PC-3 (cell line): ENCODE measurements at regions not wholly inside any gene's neighbourhood (a gene's known extent, or its start where the extent isn't known, plus 50 kb on each side); places are given as distances from the start of the nearest gene placed in this dataset.

ENCODE experiments used
- EZH2 ChIP-seq: fragments of 300-600 bp; sonication (generic); IDR thresholded peaks from one replicate; pipeline ENCODE4 v1.6.1; 2017; ENCODE audit warnings: antibody characterized with exemption, mild to moderate bottlenecking, low read length; ENCODE audit not compliant: unreplicated experiment
- EZH2phosphoT487 ChIP-seq: fragments of 300-600 bp; sonication (generic); IDR thresholded peaks from 2 replicates; pipeline ENCODE4 v1.6.1; 2018; ENCODE audit warnings: mild to moderate bottlenecking, antibody characterized with exemption, low read length, borderline replicate concordance
- TF ChIP-seq, protein P1 (sequence below): fragments of 300-600 bp; sonication (generic); conservative IDR thresholded peaks from 2 replicates; pipeline ENCODE4 v1.5.1; 2017; ENCODE audit warnings: antibody characterized with exemption, low read depth, mild to moderate bottlenecking, low read length

- TF ChIP-seq, protein P1, sequence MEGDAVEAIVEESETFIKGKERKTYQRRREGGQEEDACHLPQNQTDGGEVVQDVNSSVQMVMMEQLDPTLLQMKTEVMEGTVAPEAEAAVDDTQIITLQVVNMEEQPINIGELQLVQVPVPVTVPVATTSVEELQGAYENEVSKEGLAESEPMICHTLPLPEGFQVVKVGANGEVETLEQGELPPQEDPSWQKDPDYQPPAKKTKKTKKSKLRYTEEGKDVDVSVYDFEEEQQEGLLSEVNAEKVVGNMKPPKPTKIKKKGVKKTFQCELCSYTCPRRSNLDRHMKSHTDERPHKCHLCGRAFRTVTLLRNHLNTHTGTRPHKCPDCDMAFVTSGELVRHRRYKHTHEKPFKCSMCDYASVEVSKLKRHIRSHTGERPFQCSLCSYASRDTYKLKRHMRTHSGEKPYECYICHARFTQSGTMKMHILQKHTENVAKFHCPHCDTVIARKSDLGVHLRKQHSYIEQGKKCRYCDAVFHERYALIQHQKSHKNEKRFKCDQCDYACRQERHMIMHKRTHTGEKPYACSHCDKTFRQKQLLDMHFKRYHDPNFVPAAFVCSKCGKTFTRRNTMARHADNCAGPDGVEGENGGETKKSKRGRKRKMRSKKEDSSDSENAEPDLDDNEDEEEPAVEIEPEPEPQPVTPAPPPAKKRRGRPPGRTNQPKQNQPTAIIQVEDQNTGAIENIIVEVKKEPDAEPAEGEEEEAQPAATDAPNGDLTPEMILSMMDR: no peak
- TF ChIP-seq EZH2phosphoT487 (no peak), EZH2 (no peak)
These were observed 851.9 kb downstream of the NR2F1-AS1 start for GRCh38 chr5:92729088-92729487.
